ENCODE measurements at regions not wholly inside any gene's neighbourhood (a gene's known extent, or its start where the extent isn't known, plus 50 kb on each side); places are given as distances from the start of the nearest gene placed in this dataset.

- H2AK5ac ChIP-seq (ENCODE audit: low read depth, low read length): 0 out of 2 replicates have a peak overlapping the region, but pooled peaks have one; percentile 24
- no peaks in the 10 kb centered on the region for H3K36me3 ChIP-seq (ENCODE audit: control insufficient read depth in 2 of 4, insufficient read depth in 4 of 4, low read length in 3 of 4)
- no peak overlapping the region for H3K18ac ChIP-seq (ENCODE audit: extremely low read depth, low read length)
- H3K4ac ChIP-seq (replicated peaks; ENCODE audit: insufficient read length, low read depth, low read length): no peak overlapping the region
- no peaks in the 10 kb centered on the region for H3K4me1 ChIP-seq (replicated peaks in 1 of 4; ENCODE audit: control insufficient read depth in 3 of 4, insufficient read depth in 4 of 4, low read length in 3 of 4)
- DNase-seq (ENCODE audit: low read depth in 1 of 2, low spot score in 2 of 2) (no peak), FAIRE-seq (no peak)
- no peaks in the 10 kb centered on the region for H3K23me2 ChIP-seq (ENCODE audit: low read depth, low read length)
- no peak overlapping the region for H3K56ac ChIP-seq (replicated peaks; ENCODE audit: insufficient read length, low read depth, low read length)
- H2BK12ac ChIP-seq (ENCODE audit: low read depth, low read length): 0 out of 2 replicates have a peak overlapping the region, but pooled peaks have one; percentile 27
- no peak overlapping the region for H3K27ac ChIP-seq (ENCODE audit: low read depth, low read length)
- no peak overlapping the region for H3K23ac ChIP-seq (ENCODE audit: insufficient read length)
- no peaks in the 10 kb centered on the region for H3K27me3 ChIP-seq (replicated peaks in 1 of 4; ENCODE audit: control insufficient read depth in 3 of 4, extremely low read depth in 1 of 4, insufficient read depth in 3 of 4, low read length in 3 of 4)
- H3K4me3 ChIP-seq (ENCODE audit: extremely low read depth in 1 of 4, insufficient read depth in 2 of 4, low read depth in 3 of 4, low read length in 4 of 4): no peak overlapping the region
- no peaks in the 10 kb centered on the region for H4K20me1 ChIP-seq (replicated peaks in 1 of 2; ENCODE audit: control insufficient read depth in 1 of 2, insufficient read depth in 2 of 2, low read length in 2 of 2)
- H3K9ac ChIP-seq (replicated peaks in 1 of 4; ENCODE audit: extremely low read depth in 1 of 4, low read depth in 3 of 4, low read length in 3 of 4): no peak overlapping the region
- WGBS, 2 experiments (ENCODE audit: extremely low coverage in 1 of 2, insufficient coverage in 1 of 2, insufficient read length in 1 of 2, insufficient replicate concordance in 2 of 2, low coverage in 1 of 2, low lambda C conversion rate in 2 of 2, missing lambda C conversion rate in 1 of 2): 62% methylated on average over 1 of the region's 1 CpG; no CpG with 5 or more reads in 1 of the 2 experiments
- no peak overlapping the region for H2BK5ac ChIP-seq (ENCODE audit: low read depth, low read length)
- H3K9me3 ChIP-seq (ENCODE audit: insufficient read depth in 2 of 2, low read depth in 1 of 2, low read length in 1 of 2): no peaks in the 10 kb centered on the region
- no peak overlapping the region for H2AFZ ChIP-seq (ENCODE audit: low read length)
- ChIA-PET CTCF (ENCODE audit: partially characterized antibody) (no interaction called here), POLR2A (ENCODE audit: partially characterized antibody) (no interaction called here)
- TF ChIP-seq ASH2L (IDR thresholded peaks at IDR 0.05; ENCODE audit: low read length) (no peak), SIRT6 (IDR thresholded peaks at IDR 0.05; ENCODE audit: low read length) (no peak), CHD1 (IDR thresholded peaks at IDR 0.05; ENCODE audit: low read depth, low read length) (no peak)
- no peak overlapping the region for H2BK120ac ChIP-seq (replicated peaks; ENCODE audit: low read depth, low read length)
- H3K79me1 ChIP-seq (ENCODE audit: low read depth, low read length): no peaks in the 10 kb centered on the region
- H3K79me2 ChIP-seq (ENCODE audit: control insufficient read depth in 1 of 2, insufficient read depth in 2 of 2, low read length in 2 of 2): no peaks in the 10 kb centered on the region
- H4K8ac ChIP-seq (ENCODE audit: extremely low read depth, insufficient read depth, low read length): no peak overlapping the region
- H2BK20ac ChIP-seq (ENCODE audit: low read length): no peak overlapping the region
- no peak overlapping the region for H3K14ac ChIP-seq (ENCODE audit: insufficient read length)
- H2BK15ac ChIP-seq (ENCODE audit: low read length): no peak overlapping the region
- H4K91ac ChIP-seq (replicated peaks; ENCODE audit: insufficient read length, low read length): no peak overlapping the region
- H3K4me2 ChIP-seq (ENCODE audit: insufficient read depth in 1 of 2, low read depth in 2 of 2, low read length in 2 of 2): no peak overlapping the region
- no peak overlapping the region for H4K5ac ChIP-seq (ENCODE audit: insufficient read length, low read depth, low read length)
Observed at GRCh38 chr1:80143361-80143760, 1136.8 kb upstream of the ADGRL4 start.

Data from H1 (cell line).